HG03460 (cell line): ENCODE measurements at regions not wholly inside any gene's neighbourhood (a gene's known extent, or its start where the extent isn't known, plus 50 kb on each side); places are given as distances from the start of the nearest gene placed in this dataset.
"Not testable (repeated sequence)": the region's sequence is repeated elsewhere in the genome, so short reads cannot be mapped to it uniquely, and the experiment has no call there.

ENCODE experiments used
- ATAC-seq: cut with Tn5 transposase; IDR thresholded peaks from one replicate; pipeline ENCODE4 v1.9.1; 2021; ENCODE audit not compliant: unreplicated experiment

DNA sequence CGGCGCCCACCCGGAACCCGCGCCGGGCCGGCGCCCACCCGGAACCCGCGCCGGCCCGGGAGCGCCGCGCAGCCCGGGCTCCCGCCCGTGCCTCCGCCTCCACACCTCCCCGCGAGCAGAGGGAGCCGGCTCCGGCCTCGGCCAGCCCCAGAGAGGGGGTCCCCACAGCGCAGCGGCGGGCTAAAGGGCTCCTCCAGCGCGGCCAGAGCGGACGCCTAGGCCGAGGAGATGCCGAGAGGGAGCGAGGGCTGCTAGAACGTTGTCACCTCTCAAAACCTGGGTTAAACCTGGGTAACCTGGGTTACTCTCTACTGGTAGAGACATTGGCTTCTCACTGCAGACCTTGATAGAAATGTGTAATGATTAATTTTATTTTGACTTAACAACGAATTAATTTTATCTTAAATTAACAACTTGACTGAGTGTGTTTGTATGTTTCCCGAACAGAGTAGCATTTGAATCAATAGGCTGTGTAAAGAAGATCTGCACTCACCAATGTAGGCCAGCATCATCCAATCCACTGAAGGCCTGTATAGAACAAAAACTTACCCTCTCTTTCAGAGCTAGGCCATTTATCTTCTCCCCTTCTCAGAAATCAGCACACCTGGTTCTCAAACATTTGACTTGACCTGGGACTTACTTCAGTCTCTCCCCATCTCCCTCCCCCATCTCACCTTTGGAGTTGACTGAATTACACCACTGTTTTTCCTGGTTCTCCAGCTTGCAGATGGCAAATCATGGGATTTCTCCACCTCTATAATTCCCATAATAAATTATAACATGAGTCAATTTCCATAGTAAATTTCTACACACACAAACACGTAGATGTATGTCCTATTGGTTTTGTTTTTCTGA, 242.7 kb downstream of the ASXL3 start:
- ATAC-seq: no peak

DNA sequence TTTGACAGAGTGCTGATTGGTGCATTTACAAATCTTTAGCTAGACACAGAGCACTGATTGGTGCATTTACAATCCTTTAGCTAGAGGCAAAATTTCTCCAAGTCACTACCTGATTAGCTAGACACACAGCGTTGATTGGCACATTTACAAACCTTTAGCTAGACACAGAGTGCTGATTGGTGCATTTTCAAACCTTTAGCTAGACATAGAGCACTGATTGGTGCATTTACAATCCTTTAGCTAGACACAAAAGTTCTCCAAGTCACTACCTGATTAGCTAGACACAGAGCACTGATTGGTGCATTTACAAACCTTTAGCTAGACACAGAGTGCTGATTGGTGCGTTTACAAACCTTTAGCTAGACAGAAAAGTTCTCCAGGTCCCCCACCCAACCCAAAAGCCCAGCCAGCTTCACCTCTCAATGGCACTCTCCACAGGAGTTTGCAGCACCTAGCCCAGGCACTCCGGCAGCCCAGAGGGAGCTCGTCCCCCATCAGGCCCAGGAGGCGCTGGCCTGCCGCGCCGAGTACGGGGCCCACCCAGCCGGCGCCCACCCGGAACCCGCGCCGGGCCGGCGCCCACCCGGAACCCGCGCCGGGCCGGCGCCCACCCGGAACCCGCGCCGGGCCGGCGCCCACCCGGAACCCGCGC, 241.8 kb downstream of the ASXL3 start:
- ATAC-seq: not testable (repeated sequence)

DNA sequence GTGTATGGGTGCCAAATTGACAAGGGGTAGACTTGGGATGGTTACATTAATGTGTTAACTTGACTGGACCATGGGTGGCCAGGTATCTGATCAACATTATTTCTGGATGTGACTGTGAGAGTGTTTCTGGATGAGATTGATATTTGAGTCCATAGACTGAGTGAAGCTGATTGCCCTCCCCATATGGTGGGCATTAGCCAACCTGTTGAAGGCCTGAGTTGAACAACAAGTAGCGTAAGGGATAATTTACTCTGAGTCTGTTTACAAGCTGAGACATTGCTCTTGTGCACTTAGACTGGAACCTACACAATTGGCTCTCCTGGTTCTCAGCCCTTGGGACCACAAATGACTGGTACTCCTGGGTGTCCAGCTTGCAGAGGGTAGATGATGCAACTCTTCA, 240.1 kb downstream of the ASXL3 start:
- ATAC-seq: no peak

DNA sequence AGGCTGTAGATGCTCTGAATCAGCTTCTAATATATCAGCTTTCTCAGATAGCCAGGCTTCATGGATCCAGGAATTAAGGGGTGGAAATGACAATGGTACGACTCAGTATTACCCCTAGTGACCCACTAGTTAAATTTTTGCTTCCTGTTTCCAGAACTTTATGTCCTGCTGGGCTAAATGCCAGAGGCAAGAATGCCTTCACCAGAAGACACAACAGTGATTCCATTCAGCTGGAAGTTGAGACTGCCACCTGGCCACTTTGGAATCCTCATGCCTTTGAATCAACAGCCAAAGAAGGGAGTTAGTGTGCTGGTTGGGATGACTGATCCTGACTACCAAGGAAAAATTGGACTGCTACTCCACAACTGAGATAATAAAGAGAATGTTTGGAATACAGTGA, 239.1 kb downstream of the ASXL3 start:
- no peak for ATAC-seq

DNA sequence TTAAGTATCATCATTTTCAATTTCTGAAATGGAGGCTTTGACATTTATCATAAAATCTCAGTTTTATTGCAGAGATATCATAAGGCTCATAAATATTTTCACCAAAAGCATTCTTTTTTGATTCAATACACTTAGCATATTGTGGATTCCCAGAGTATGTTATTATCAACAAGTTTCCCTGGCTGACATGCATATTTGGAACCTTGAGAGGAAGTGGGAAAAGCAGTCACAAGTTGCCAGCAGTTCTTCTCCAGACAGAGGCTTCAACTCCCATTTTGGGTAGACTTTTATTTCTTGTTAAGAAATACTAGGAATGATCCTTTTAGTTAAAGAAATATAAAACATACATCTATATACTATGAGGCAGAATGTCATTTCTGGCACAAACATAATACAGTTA, 236.5 kb downstream of the ASXL3 start:
- no peak for ATAC-seq

DNA sequence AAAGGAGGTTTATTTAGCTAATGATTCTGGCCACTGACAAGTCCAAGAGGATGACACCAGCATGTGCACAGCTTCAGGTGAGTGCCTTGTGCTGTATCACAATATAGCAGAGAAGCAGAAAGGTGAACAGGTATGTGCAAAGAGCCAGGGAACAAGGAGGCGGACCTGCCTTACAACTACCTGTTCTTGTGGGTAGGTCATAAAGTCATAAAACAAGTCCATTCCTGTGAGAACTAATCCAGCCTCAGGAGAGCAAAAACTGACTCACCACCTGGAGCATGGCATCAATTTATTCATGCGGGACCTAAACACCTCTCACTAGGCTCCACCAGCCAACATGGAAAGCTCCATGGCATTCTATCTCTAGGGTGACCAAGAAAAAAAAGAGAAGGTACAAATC, 234.2 kb downstream of the ASXL3 start:
- ATAC-seq: no peak

DNA sequence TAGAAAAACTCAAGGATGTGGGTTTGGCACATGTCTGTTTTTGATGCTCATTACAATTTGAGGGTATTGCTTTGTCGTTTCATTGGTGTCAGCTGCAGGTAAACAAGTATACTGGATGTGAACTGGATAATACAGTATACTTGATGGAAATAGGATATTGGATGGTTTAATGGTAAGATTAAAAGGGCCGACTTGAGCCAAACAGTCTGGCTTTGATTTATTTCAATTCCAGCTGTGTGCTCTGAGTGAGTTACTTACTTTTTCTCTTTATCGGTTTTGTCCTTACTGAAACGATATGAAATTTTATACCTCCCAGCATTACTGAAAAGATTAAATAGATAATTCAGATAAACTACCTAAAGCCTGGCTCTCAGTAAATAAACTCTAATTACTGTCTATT, 227.6 kb downstream of the ASXL3 start:
- no peak for ATAC-seq

DNA sequence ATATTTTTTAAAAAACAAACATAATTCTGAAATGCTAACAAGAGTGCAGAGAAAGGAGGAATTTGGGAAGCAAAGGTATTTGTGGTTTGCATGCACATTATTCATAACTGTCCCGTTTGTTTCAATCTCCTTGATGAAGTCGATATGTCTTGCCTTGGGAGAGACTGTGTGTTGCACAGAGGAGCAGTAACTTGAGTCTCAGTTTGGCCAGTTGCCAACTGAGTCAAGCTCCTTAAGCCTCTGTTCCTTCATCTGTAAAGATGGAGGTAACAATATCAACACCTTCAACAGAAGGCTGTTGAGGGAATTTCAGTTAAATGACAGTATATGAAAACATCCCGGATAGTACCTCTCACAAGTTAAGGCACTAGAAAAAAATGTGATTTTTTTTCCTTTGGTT, 226.2 kb downstream of the ASXL3 start:
- no peak for ATAC-seq

DNA sequence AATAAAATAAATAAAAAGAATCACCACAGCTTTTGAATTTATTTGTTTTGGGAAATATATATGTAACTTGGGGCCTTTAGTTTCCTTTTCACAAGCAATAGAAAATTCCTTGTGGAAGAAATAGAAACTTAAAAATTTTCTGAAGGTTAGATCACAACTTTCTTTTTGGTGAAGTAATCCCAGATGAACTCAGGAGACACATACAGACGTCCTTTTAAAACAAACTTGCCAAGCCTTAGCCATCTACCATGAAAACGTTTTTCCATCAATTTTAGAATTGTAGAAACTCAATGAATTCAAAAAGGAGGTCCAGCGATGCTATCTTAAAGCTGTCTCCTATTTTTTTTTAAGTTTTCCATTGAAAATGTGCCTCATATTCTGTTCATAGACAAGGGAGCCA, 225.6 kb downstream of the ASXL3 start:
- ATAC-seq: no peak

DNA sequence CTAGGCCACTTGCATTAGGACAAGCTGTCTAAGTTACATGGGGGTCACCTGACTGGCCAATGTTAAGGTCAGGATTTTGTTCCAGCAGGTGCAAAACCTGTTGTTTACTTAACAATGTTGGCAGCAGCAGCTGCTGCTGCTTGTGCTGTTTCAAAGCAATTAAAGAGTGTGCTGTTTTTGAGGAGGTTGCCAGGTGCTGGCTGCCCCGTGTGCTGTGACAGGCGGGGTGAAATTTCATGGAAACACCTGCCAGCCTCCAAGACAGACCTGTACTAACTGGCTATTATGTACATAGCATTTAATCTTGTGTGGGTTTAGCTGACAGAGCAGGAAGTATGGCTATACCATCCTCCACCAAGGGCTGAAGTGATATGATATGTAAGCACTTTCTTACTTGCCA, 224.9 kb downstream of the ASXL3 start:
- no peak for ATAC-seq
